Epithelial cell of esophagus (primary cell): ENCODE measurements at regions not wholly inside any gene's neighbourhood (a gene's known extent, or its start where the extent isn't known, plus 50 kb on each side); places are given as distances from the start of the nearest gene placed in this dataset.
A peak's percentile ranks its signal among the peaks of the same experiment; 100 is the strongest.

Experiments
- DNase-seq: peaks from one replicate; pipeline ENCODE4 v3.0.0; 2010; ENCODE audit warnings: low read depth
- H3K4me3 ChIP-seq: 2 replicates; pipeline ENCODE4 v1.5.1; 2011; ENCODE audit warnings: mild to moderate bottlenecking, low read length, control low read depth
- CTCF ChIP-seq: IDR thresholded peaks from 2 replicates; pipeline ENCODE4 v1.5.1; 2011; ENCODE audit warnings: low read depth, mild to moderate bottlenecking, low read length, control low read depth, inconsistent platforms; ENCODE audit not compliant: insufficient read depth; ENCODE audit errors: missing control alignments

DNA sequence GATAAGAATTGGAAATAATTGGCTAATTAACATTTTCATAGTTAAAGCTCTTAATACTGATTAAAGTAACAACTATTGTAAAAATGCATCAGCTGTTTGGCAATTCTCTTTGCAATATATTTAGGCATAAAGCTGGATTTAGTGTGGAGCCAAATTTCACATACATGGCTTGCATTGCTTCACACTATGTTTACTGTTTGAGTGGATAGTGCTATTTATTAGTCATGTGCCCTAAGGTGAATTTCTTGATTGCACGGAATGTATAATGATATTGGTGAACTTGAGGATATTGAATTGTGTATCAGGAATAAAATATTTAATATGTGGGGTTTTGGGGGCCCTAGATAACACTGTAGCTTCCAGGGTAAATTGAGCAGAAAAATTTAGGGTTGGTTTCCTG is 100.9 kb downstream of the AASDHPPT start:
- no peak overlapping the region for H3K4me3 ChIP-seq
- no peak for TF ChIP-seq CTCF
- DNase-seq: peak; percentile 88

- no peak overlapping the region for H3K4me3 ChIP-seq
- TF ChIP-seq CTCF: no peak
- no peak for DNase-seq
Measured at GRCh38 chr11:106179048-106179447, 101.6 kb downstream of the AASDHPPT start.

DNA sequence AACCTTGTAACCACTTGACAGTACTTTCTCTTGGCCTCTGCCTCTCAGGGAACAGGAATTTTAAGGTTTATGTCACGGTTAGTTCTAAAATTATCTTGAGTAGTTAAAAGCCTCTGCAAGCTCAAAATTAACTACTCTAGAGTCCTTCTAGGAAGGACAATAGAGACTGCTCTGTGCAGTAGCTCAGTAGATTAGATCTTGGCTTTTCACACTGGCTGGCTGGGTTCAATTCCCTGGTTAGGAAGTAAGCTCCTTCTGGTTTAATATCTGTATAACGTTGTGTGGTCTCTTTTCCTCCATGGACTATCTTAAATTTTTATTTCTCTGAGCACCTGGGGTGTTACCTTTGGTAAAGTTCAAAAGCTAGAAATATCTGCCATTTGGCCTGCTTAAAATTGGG is 109.2 kb downstream of the AASDHPPT start:
- DNase-seq: peak; percentile 10
- no peak overlapping the region for H3K4me3 ChIP-seq
- no peak for TF ChIP-seq CTCF

GRCh38 chr11:106187860-106188456 is 110.5 kb downstream of the AASDHPPT start:
- TF ChIP-seq CTCF: no peak
- DNase-seq: no peak

DNA sequence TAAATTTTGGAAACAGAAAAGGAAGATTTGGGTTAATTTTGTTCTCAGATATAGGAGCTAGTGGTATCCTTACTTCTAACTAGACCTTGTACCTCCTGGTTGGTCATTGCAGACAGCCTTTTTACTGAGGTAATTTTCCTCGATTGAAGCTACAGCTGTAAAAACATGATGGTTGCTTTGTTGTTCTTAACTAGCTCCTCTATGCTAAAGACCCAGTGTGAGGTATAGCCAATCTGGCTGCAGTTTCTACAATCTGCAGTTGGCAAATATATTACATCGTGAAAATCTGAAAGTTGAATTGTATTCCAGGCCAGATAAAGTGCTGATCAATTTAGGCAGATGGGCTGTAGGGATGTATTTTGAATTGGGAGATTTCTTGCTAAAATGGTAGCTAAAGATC is 116.5 kb downstream of the AASDHPPT start:
- TF ChIP-seq CTCF: no peak
- DNase-seq: no peak
- H3K4me3 ChIP-seq: no peak overlapping the region

More at GRCh38 chr11:106187860-106188456, 110.5 kb downstream of the AASDHPPT start:
- H3K4me3 ChIP-seq: no peak overlapping the region

DNA sequence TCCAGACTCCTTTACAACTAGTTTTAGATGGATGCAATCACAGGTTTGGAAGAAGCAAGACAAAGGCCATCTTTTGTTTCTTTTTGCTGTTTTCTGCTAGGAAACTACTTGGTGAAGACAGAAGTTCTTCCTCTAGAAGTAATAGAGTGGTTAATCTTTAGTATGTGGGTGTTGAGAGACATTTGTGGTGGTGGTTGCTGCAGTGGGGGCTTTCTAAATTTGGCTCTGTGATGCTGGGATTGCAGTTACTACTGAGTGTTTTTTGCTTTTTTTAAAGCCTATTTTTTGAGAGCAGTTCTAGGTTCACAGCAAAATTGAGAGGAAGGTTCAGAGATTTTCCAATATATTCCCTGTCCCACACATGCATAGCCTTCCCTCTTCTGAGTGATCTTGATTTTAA is 120.0 kb downstream of the AASDHPPT start:
- TF ChIP-seq CTCF: no peak
- DNase-seq: no peak
- H3K4me3 ChIP-seq: no peak overlapping the region

DNA sequence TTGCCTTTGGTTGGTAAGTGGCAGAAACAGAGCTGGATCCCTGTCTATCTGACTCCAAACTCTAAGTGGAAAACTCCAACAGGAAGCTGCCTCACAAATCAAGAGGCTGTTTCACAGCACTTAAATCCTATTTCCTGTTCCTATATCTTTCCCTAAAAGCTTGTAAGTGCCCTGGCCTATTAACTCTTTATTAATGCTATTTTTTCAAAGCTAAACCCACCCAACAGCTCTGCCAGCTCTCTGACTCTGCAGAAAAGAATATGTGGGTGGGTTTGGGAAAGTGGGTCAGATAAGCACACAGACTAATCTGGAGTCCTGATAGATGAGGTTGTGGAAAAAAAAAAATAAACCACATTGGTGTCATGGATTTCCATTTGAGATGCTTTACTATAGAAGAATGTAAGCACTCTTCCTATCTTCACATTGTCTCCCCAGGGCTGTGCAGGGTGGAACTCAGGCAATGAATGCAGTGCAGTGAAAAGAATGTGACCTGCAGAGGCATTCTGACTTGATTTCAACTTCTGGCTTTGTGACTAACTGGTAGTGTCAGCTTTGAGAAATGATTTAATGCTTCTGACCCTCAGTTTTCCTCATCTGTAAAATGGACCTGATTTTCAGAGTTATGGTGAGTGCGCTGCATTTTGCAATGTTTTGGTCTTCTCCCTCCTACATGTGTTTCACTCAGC is 125.6 kb downstream of the AASDHPPT start:
- no peak for DNase-seq
- H3K4me3 ChIP-seq: no peak overlapping the region
- no peak for TF ChIP-seq CTCF
